ENCODE measurements at regions not wholly inside any gene's neighbourhood (a gene's known extent, or its start where the extent isn't known, plus 50 kb on each side); places are given as distances from the start of the nearest gene placed in this dataset.

- no peak for TF ChIP-seq CTCF (IDR thresholded peaks at IDR 0.05; ENCODE audit: low read depth, low read length, poor library complexity, severe bottlenecking)
- no peak for TF ChIP-seq EZH2phosphoT487 (IDR thresholded peaks at IDR 0.05; ENCODE audit: borderline replicate concordance, low read length)
Observed at GRCh38 chr6:14499841-14500240, 382.3 kb downstream of the CD83 start.
